MM.1S (cell line): ENCODE measurements at regions not wholly inside any gene's neighbourhood (a gene's known extent, or its start where the extent isn't known, plus 50 kb on each side); places are given as distances from the start of the nearest gene placed in this dataset.

Source experiments
- CTCF ChIP-seq: fragments of 300-600 bp; sonication (generic); IDR thresholded peaks from 2 replicates; pipeline ENCODE4 v1.5.1; 2016; ENCODE audit warnings: antibody characterized with exemption, low read length, mixed read lengths
- EZH2 ChIP-seq: fragments of 300-600 bp; sonication (generic); optimal IDR thresholded peaks from 2 replicates; pipeline ENCODE3; 2017; ENCODE audit warnings: low read depth, mild to moderate bottlenecking, antibody characterized with exemption, low read length, mixed read lengths

DNA sequence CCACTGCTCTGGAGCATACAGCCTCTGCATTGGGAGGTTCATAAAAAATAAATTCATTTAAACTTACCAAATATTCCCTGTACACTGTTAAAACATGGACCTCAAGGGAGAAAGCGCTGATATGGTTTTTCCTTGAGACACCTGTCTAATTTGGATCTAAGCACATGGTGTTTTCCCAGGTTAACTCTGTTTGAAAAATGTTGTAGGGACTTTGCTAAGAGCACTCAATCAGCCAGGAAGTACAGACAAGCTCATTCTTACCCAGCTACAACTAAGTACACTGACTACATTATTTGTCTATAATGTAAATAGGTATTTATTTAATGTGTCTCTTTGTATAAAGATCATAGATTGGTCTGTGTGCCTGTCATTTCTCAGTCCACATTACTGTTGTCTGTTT lies 61.8 kb upstream of the BCAR3 start:
- TF ChIP-seq CTCF (no peak), EZH2 (no peak)
